ENCODE measurements at regions not wholly inside any gene's neighbourhood (a gene's known extent, or its start where the extent isn't known, plus 50 kb on each side); places are given as distances from the start of the nearest gene placed in this dataset.

GRCh38 chr6:145349950-145350510 is 385.3 kb downstream of the EPM2A start:
- TF ChIP-seq MAX (IDR thresholded peaks at IDR 0.05) (no peak), CTCF (IDR thresholded peaks at IDR 0.05; ENCODE audit: low read depth, low read length, missing input control) (no peak), ATF3 (IDR thresholded peaks at IDR 0.05) (no peak), RAD21 (IDR thresholded peaks at IDR 0.05) (no peak)

Measured in liver (tissue), 3 donors.